H1 (cell line): ENCODE measurements at regions not wholly inside any gene's neighbourhood (a gene's known extent, or its start where the extent isn't known, plus 50 kb on each side); places are given as distances from the start of the nearest gene placed in this dataset.

Experiments used
- BACH1 ChIP-seq: IDR thresholded peaks from 2 replicates; pipeline ENCODE4 v1.6.1; 2012; ENCODE audit warnings: low read length, improper control_type of control experiment
- CHD1 ChIP-seq: IDR thresholded peaks from 2 replicates; pipeline ENCODE4 v1.6.1; 2012; ENCODE audit warnings: low read depth, low read length, improper control_type of control experiment
- CREB1 ChIP-seq: IDR thresholded peaks from 2 replicates; pipeline ENCODE4 v1.6.1; 2012; ENCODE audit warnings: inconsistent platforms
- EP300 ChIP-seq, 2 experiments: IDR thresholded peaks; 1 replicate in 1 of 2; 2 replicates in 1 of 2; pipeline ENCODE4 v1.6.1; 2011 to 2012; ENCODE audit warnings: low read depth in 2 of 2, low read length in 2 of 2, mild to moderate bottlenecking in 2 of 2, borderline replicate concordance in 1 of 2, inconsistent platforms in 1 of 2, moderate library complexity in 1 of 2
- FOSL1 ChIP-seq: IDR thresholded peaks from 2 replicates; pipeline ENCODE4 v1.6.1; 2011; ENCODE audit warnings: mild to moderate bottlenecking, low read depth, low read length, moderate library complexity; ENCODE audit not compliant: insufficient read depth
- PHF8 ChIP-seq: fragments of 200-600 bp; sonication (generic); conservative IDR thresholded peaks from 2 replicates; pipeline ENCODE4 v1.7.1; 2012; ENCODE audit warnings: low read depth, mild to moderate bottlenecking, inconsistent platforms, low read length, moderate library complexity
- SRF ChIP-seq: IDR thresholded peaks from 2 replicates; pipeline ENCODE4 v1.6.1; 2011; ENCODE audit warnings: mild to moderate bottlenecking, low read depth, low read length, moderate library complexity

GRCh38 chr5:39762761-39763160, 338.0 kb upstream of the DAB2 start (continued):
- TF ChIP-seq SRF (no peak), BACH1 (no peak), CHD1 (no peak), CREB1 (no peak), FOSL1 (no peak), EP300 (IDR thresholded peaks at IDR 0.05; ENCODE audit: borderline replicate concordance in 1 of 2, low read depth in 2 of 2, low read length in 2 of 2) (no peak), PHF8 (no peak)
